ENCODE measurements at regions not wholly inside any gene's neighbourhood (a gene's known extent, or its start where the extent isn't known, plus 50 kb on each side); places are given as distances from the start of the nearest gene placed in this dataset.
"Not testable (repeated sequence)": the region's sequence is repeated elsewhere in the genome, so short reads cannot be mapped to it uniquely, and the experiment has no call there.

DNA sequence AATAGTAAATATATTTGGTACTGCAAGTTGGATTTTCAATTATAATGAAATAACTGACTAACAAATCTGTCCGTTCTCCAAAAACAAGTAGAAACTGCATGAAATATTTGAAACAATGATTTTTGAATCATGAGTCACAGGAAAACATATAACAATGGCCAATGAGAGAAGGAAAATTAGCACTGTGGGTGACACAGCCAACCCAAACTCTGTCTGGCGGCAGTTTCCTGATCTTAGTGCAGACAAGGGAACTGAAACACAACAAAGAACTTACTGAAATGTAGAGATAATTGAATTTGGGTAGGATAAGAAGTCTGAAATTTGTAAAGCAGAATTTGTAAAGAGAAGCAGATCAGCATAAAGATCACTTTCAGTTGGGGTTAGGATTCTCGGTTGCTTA, 2743.3 kb upstream of the PCDH20 start:
- peak; percentile 1 for DNase-seq

DNA sequence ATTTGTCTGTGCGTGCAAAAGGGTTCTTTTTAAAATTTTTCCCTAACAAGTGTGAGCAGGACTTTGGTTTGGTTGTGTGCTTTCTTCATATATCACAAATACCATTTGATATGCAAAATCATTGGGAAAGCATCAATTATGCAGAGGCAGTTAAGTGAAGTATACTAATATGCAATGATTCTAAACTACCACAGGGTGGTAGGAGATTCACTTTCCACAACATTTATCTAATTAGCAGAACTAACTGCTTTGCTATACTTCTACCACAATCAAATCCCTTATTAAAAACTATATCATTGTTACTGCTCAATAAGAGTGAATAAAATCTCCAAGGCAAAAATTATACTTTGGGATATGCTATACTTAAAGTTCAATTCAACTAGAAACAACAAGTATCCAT, 2738.9 kb upstream of the PCDH20 start:
- no peak for DNase-seq

DNA sequence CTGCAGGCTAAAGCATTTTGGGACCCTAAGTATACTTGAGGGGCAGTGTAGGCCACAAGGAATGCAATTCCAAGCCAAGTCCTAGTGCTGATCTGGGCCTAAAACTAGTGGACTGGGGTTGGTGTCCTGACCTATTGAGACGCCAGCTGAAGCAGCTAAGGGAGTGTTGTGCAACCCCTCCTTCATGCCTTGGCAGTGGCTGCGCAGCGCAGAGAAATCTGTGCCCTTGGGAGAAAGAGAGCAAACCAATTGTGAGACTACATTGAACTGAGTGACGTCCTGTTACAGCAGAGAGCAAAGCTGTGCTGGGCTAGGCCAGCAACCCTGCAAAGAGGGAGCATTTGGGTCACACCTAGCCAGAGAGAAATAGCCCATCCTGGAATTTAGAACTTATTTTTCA, 2715.0 kb upstream of the PCDH20 start:
- no peak for DNase-seq

DNA sequence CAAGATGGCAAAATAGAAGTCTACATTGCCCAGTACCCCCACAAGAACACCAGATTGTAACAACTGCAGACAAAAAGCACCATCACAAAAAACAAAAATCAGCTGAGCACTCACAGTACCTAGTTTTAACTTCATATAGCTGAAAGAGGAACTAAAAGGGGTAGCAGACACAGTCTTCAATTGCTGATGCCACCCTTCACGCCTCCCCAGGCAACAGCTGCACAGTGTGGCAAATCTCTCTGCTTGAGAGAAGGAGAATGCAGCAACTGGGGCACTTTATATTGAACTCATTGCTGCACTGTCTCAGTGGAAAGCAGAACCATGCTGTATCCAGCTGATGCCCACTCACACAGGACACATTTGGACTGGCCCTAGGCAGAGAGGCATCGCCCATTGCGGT, 2714.5 kb upstream of the PCDH20 start:
- peak; percentile 65 for DNase-seq

DNA sequence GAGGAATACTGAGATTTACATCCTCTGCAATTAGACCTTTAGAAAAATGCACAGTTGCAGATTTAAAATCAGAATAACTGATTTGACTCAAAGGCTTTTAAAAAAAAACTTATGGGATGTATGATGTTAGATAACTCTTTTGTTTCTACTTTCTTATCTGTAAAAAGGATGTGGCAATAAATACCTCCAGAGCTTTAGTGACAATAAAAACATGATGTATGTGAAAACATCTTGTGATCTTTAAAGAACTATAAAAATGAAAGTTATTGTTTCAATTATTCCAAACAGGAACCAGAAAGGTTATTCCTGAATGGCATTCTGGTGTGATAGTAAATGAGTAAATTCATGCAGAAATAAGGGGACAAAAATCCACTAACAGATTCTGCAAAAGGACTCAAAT, 2712.2 kb upstream of the PCDH20 start:
- DNase-seq: no peak

DNA sequence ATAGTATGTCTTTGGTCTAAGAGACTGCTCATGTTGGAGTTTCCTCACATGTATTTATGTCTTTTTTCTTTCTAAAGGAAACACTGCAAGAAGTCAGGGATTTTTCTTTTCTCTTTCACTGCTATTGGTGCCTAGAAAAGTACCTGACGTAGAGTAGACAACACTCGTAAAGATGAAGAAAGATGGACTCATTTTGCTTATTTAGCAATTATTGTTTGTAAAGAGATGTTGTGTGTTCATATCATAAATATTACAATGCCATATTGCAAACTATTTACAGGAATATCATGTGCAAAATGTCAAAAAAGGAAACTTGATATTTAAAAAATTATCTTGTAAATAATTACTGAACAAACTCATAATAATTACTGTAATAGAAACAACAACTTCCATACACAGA, 2711.5 kb upstream of the PCDH20 start:
- no peak for DNase-seq

DNA sequence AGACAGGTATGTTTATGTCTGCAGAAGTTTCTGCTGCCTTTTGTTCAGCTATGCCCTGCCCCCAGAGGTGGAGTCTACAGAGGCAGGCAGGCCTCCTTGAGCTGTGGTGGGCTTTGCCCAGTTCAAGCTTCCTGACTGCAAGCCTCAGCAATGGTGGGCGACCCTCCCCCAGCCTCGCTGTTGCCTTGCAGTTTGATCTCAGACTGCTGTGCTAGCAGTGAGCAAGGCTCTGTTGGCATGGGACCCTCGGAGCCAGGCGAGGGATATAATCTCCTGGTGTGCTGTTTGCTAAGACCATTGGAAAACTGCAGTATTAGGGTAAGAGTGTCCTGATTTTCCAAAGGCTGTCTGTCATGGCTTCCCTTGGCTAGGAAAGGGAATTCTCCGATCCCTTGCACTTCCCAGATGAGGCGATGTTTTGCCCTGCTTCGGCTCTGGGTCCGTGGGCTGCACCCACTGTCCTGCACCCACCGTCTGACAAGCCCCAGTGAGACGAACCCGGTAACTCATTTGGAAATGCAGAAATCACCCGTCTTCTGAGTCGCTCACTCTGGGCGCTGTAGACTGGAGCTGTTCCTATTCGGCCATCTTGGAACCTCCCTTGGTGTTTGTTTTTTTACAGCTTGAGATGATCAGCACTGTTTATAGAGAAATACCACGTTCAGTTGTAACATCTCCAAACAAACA, 2705.5 kb upstream of the PCDH20 start:
- DNase-seq: not testable (repeated sequence)

DNA sequence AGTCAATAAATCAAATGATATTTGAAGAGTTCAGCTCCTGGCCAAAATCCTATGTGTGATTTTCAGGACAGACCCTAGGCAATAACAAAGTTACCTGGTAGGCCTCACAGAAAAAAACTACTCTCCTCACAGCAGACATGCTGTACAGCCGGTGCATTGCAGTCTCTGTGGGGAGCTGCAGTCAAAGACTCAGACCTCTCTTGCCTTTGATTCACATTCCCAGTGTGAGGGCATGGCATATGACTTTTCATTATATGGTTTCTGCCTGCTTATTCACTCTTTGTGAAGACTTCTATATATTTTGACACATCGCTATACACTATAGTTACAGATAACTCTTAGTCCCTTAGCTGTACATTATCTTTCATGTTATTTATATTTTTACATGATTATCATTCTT, 2684.3 kb upstream of the PCDH20 start:
- DNase-seq: no peak

DNA sequence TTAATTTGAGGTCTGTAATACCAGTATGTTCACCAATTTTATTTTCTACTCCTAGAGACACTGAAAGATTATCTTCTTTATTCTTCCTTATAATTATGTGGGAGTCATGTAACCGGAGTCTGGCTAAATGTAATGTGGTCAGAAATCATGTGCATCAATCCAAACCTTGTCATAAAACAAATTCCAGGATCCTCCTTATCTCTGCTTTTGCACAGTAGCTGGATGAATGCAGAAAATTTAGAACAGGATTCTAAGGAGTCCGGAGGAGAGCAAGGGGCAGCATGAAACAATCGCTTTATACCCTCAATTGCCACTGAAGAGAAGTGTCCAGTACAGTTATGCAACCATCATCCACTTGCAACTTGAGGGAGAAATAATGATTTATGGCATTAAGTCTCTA, 2674.7 kb upstream of the PCDH20 start:
- no peak for DNase-seq

DNA sequence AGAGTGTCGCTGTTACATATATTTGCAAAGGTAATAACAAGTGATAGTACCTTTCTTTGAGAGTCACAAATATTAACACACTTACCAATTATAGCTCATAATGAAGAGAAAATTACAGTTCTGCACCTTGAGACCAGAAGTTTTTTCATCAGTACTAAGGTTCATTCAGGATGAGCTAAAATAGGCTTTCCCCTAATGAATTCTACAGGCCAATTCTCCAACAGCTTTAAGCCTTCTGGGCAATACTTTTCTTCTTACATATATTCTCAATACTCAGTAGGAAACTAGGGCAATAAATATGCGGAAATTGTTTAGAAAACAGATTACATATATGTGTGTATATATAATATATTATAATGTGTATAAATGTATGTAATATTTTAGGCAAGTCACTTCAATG, 2672.8 kb upstream of the PCDH20 start:
- DNase-seq: no peak

DNA sequence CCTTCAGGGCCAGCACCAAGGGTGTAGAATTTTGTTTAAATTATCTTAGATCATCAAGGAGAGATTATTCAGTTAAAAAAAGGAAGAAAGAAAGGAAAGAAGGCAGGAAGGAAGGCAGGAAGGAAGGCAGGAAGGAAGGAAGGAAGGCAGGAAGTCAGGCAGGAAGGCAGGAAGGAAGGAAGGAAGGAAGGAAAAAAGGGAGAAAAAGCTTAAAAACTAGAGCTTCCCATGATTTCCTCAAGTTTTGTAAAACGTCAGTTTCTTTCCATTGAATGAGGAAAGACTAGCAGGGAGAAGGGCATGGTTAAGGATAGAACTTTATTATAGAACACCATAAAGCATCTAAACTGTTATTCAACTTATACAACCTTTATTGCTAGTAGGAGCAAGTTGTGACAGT, 2672.0 kb upstream of the PCDH20 start:
- DNase-seq: no peak

DNA sequence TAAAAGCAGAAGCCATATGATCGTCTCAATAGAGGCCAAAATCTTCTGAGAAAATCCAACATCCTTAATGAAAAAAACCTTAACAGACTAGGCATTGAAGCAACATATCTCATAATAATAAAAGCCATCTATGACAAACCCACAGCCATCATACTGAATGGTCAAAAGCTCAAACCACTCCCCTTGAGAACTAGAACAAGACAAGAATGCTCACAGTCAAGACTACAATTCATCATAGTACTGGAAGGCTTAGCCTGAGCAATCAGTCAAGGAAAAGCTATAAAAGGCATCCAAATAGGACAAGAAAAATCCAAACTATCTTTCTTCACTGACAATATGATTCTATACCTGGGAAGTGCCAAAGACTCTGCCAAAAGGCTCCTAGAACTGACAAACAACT, 2668.2 kb upstream of the PCDH20 start:
- no peak for DNase-seq

DNA sequence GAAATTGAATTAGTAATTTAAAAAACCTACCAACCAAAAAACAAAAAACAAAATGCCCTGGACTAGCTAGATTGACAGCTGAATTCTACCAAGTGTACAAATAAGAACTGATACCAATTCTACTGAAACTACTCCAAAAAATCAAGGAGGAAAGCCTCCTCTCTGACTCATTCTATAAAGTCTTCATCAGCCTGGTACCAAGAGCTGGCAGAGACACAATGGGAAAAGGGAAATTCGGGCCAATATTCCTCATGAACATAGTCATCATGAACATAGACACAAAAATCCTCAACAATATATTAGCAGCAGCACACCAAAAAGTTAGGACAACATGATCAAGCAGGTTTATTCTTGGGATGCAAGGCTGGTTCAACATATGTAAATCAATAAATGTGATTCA, 2667.7 kb upstream of the PCDH20 start:
- no peak for DNase-seq

DNA sequence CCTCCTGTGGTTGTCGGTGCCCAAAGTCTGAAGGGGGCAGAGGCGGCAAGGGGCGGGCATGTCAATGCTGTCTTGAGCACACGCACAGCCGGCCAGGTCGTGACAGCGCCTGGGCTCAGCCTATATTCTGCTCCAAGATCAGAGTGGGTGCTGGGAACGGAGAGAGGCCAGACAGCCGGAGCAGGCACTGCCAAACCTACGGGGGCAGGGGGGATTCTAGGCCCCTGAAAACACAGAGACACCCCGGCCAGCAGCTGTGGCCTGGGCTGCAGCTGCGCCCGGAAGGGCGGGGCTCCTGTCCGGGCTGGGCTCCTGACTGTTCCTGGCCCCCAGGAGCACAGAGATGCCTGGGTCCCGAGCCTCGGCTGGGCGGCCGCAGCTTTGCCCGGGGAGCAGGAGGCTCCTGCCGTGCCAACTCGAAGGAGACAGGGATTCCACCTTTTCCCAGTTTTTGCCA, 2662.9 kb upstream of the PCDH20 start:
- no peak for DNase-seq

DNA sequence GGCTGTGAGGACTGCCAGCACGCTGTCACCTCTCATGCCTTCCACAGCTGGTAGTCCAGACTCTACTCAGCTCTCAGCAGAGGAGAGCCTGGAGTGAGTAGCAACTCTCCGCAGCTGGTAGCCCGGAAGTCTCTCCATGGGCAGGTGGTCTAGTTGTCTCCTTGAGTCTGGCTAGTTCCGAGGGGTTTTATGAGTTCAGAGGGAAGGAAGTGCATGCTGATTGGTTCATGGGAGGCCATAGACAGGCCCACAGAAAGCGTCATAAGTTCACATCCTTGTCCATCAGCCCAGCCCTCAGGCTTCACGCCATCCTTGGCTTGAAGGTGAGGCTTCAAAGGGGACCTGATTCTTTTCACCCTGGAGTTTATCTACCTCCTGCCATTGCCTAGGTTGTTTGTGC, 2662.4 kb upstream of the PCDH20 start:
- DNase-seq: no peak

DNA sequence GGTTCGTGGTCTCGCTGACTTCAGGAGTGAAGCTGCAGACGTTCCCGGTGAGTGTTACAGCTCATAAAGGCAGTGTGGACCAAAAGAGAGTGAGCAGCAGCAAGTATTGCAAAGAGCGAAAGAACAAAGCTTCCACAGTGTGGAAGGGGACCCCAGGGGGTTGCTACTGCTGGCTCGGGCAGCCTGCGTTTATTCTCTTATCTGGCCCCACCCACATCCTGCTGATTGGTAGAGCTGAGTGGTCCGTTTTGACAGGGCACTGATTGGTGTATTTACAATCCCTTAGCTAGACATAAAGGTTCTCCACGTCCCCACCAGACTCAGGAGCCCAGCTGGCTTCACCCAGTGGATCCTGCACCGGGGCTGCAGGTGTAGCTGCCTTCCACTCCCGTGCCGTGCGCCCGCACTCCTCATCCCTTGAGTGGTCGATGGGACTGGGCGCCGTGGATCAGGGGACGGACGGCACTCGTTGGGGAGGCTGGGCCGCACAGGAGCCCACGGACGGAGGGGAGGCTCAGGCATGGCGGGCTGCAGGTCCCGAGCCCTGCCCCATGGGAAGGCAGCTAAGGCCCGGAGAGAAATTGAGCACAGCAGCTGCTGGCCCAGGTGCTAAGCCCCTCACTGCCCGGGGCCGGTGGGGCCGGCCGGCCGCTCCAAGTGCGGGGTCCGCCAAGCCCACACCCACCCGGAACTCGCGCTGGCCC, 2661.6 kb upstream of the PCDH20 start:
- not testable (repeated sequence) for DNase-seq

DNA sequence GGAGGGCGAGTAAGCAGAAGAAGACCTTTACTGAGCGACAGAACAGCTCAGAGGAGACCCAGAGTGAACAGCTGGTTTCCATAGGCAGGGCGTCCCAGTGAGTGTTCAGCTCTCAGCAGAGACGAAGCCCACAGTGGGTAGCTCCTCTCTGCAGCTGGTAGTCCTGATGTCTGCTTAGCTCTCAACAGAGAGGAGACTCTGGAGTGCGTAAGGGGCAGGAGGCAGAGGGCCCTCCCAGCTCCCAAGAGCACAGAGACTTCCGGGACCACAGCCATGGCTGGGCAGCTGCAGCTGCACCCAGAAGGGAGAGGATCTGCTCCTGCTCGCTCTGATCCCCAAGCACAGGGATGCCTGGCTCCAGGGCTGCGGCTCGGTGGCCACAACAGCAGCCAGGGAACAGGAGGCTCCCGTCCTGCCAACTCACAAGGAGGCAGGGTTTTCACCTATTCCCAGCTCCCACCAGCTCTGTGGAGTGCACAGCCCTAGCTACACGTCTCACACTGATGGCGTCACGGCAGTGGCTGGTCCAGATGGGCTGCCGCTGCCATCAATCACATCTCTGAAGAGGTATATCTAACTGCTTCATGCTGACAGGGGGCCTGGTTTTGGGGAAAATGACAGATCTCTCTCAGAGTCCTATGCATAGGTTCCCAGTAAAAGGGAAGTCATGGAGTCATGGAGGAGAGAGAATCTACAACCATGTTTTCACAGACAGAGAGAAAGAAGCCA, 2660.1 kb upstream of the PCDH20 start:
- no peak for DNase-seq

DNA sequence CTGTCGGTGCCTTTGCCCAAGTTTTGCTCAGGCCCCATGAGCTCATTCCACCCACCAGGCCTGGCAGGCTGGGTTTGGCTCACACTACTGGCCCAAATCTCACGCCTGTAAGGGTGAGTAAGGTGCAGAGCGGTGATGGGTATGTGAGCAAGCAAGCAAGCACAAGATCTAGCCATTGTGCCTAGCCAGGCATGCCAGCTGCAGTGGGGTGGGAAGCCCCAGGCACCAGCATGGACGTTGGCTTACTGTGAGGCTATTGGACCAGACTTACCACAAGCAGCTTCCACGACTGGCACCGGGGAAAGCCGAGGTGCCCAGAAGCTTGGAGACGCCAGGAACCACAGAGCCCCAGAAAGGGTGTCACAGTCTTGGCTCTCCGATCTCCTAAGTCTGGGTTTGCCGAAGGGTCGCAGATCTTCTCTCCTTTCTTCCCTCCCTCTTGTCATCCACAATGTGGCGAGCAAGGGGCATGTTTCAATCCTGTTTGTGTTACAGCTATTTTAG, 2659.4 kb upstream of the PCDH20 start:
- DNase-seq: no peak

DNA sequence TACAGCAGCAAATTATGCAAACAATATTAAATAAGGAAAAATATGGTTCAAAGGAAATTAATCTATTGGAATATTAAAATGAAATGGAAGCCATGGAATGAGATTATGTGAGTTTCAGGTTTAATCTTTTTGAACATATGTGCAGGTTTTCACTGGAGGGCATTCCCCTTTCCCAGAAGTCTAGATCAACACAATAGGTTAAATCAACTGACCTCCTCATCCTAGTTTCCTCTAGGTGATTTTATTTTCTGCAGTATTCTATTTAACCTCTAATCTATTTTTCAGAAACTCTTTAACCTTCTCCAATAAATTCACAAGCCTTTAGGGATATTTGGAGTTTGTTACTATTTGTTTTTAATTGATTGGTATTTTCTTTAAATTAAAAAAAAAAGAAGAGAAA, 2657.6 kb upstream of the PCDH20 start:
- DNase-seq: no peak

DNA sequence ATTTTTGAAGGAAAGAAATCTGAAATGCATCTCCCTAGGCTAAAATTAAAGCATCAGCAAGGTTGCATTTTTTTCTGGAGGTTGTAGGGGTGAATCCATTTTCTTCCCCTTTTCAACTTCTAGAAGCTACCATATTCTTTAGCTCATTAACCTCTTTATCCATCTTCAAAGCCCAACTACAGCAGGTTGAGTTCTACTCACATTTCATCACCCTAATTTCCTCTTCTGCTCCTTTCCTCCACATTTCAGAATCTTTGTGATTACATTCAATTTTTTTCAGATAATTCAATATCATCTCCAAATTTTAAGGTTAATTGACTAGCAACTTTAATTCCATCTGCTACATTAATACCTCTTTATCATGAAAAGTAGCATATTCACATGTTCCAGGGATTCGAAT, 2655.7 kb upstream of the PCDH20 start:
- no peak for DNase-seq

DNA sequence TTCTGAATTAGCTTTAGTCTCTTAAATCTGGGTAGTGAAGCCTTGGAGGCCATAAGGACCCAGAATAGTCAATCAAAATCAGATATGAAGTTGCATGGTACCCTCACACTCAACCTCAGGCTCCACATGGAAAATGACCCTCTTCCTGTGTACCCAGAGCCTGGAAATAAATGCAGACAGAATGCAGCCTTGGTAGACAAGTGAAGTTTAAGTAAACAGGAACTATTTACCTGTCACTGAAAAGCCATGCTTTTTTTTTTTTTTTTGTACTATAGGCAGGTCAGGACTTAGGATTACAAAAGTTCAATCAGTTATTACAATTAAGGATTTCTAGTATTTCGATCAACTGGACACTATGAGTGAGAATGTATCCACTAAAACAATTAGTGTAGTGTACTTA, 2654.2 kb upstream of the PCDH20 start:
- DNase-seq: no peak

DNA sequence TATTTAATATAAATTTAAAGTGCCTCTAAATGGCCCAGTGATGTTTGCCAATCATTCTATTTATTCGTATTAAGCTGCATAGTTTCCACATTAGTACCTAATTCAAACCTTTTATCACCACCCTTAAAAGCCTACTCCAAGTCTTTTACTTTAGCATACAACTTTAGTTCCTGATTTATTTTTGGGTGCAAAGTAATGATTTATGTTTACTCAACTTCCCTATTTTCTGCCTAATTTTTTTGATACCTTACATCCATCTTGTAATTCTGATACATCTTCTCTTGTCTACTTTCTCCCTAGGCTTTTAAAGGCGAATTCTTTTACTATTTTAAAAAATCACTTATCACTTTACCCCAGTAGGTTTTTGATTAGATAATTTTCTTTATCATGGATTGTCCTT, 2651.1 kb upstream of the PCDH20 start:
- DNase-seq: no peak

DNA sequence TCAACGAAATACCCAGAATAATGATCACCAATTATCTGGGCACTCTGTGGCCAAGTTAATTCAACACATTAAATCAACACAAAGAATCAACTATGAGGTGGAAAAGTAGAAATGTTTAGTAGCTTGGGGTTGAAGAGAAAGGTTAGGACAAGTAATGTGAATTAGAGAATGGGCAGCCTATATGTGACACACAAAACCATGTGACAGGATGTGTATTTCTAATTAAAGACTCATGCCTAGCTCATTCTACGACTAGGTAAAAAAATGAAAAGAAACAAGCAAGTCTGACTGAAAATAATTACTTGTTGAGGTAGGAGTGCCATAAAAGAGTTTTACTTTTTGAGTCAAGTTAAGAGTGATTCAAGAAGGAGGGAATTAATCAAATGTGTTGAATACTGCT, 2646.0 kb upstream of the PCDH20 start:
- no peak for DNase-seq

All from tongue (tissue), 1 donor.